Stimulated activated CD8-positive, alpha-beta memory T cell treated with anti-CD3 and anti-CD28 coated beads, Interleukin-15, amount 100 ng/mL, for 24 hours (primary cell): ENCODE measurements at regions not wholly inside any gene's neighbourhood (a gene's known extent, or its start where the extent isn't known, plus 50 kb on each side); places are given as distances from the start of the nearest gene placed in this dataset.

Experiments used
- DNase-seq: peaks from one replicate; pipeline ENCODE4 v3.0.0-alpha.2; 2020; ENCODE audit warnings: low read depth

- no peak for DNase-seq
These were observed 147.8 kb downstream of the SOX2 start for GRCh38 chr3:181859518-181859917.

GRCh38 chr3:181860235-181860634 is 148.5 kb downstream of the SOX2 start:
- no peak for DNase-seq

- no peak for DNase-seq
These were observed 150.8 kb downstream of the SOX2 start for GRCh38 chr3:181862502-181862901.

GRCh38 chr3:181868576-181869082 is 156.9 kb downstream of the SOX2 start:
- no peak for DNase-seq

- DNase-seq, result no peak
These were observed 161.2 kb downstream of the SOX2 start for GRCh38 chr3:181872887-181873286.

- no peak for DNase-seq
These were observed 168.2 kb downstream of the SOX2 start for GRCh38 chr3:181879926-181880325.

- no peak for DNase-seq
These were observed 168.6 kb downstream of the SOX2 start for GRCh38 chr3:181880331-181880730.

- DNase-seq, result no peak
These were observed 170.0 kb downstream of the SOX2 start for GRCh38 chr3:181881749-181882148.

GRCh38 chr3:181885868-181886630 is 174.3 kb downstream of the SOX2 start:
- DNase-seq, result no peak

- no peak for DNase-seq
These were observed 175.0 kb downstream of the SOX2 start for GRCh38 chr3:181886676-181887075.

- no peak for DNase-seq
These were observed 176.0 kb downstream of the SOX2 start for GRCh38 chr3:181887685-181888084.

GRCh38 chr3:181888234-181888633 is 176.5 kb downstream of the SOX2 start:
- DNase-seq, result no peak

GRCh38 chr3:181892848-181893247 is 181.1 kb downstream of the SOX2 start:
- DNase-seq, result no peak

GRCh38 chr3:181896605-181897004 is 184.9 kb downstream of the SOX2 start:
- DNase-seq, result no peak

- no peak for DNase-seq
These were observed 188.0 kb downstream of the SOX2 start for GRCh38 chr3:181899702-181900101.

GRCh38 chr3:181901626-181902025 is 189.9 kb downstream of the SOX2 start:
- no peak for DNase-seq

GRCh38 chr3:181906338-181906737 is 194.6 kb downstream of the SOX2 start:
- no peak for DNase-seq

GRCh38 chr3:181909241-181909640 is 197.5 kb downstream of the SOX2 start:
- no peak for DNase-seq

GRCh38 chr3:181912384-181912783 is 200.7 kb downstream of the SOX2 start:
- no peak for DNase-seq

GRCh38 chr3:181913254-181913653 is 201.5 kb downstream of the SOX2 start:
- no peak for DNase-seq

- DNase-seq, result no peak
These were observed 203.8 kb downstream of the SOX2 start for GRCh38 chr3:181915551-181915950.

GRCh38 chr3:181916013-181916412 is 204.3 kb downstream of the SOX2 start:
- no peak for DNase-seq

GRCh38 chr3:181917027-181917426 is 205.3 kb downstream of the SOX2 start:
- DNase-seq, result no peak

GRCh38 chr3:181919375-181919774 is 207.7 kb downstream of the SOX2 start:
- no peak for DNase-seq
